ENCODE measurements at regions not wholly inside any gene's neighbourhood (a gene's known extent, or its start where the extent isn't known, plus 50 kb on each side); places are given as distances from the start of the nearest gene placed in this dataset.

DNA sequence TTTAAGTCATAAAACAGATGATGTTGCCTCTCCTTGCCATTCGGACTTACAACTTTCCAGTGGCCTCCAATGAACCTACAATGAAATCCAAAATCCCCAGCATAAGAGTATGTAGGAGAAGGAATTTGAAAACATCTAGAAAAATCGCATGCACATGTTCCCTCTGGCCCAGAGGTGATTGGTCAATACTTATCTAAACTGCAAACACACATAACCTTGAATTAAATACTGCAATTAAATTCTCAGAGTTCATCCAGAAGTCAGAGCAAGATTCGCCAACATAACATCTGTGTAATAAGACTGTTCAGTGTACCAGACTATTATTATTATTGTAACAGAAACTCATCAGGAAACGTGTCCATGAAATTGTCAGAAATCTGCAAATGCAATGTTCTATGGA lies 82.2 kb upstream of the USP29 start:
- TF ChIP-seq POLR2A (IDR thresholded peaks at IDR 0.05; ENCODE audit: low read length) (no peak), GATA1 (IDR thresholded peaks at IDR 0.05; ENCODE audit: low read depth, low read length) (no peak)

Data from erythroblast (primary cell).